NCI-H1694 treated with DMSO at 0.1 percent for 48 hours (cell line): ENCODE measurements at regions not wholly inside any gene's neighbourhood (a gene's known extent, or its start where the extent isn't known, plus 50 kb on each side); places are given as distances from the start of the nearest gene placed in this dataset.
A peak's percentile ranks its signal among the peaks of the same experiment; 100 is the strongest.
"Not testable (repeated sequence)": the region's sequence is repeated elsewhere in the genome, so short reads cannot be mapped to it uniquely, and the experiment has no call there.

Experiments
- DNase-seq: peaks from one replicate; lab custom pipeline; 2025; lab: John Stamatoyannopoulos, UW

DNA sequence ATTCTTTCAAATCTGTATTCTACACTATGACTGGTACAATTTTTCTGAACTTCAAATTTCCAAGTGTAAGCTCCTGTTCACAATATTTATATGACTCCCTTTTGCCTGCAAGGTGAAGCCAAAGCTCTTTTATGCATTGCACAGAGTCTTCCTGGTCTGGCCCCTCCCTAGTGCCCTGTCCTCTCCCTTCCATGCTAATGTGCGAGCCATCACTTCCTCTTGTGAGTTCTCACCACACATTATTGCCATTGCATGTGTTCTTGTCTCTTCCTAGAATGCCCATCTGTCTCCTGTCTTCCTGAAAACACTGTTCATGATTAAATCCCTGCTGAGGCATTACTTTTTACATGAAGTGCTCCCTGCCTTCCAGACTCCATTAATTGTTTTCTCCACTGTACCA, 169.9 kb downstream of the MC4R start:
- no peak for DNase-seq

DNA sequence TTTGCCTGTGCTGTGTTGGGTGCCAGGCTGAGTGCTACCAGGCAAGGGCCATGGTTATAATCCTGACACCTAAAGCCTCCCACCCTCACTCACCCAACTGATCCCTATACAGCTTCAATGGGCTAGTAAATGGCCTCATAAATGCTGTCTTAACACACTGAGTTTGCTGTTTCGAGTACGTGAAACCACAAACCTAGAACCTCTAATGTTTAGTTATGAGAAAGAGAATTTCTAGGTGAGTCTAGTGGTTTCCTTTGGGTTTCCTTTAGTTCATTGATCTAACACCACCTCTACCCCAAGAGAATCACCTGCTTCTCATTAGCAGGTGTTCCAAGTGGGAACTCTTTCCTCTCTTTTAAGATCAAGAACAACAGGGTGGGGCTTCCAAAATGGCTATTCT, 172.0 kb downstream of the MC4R start:
- no peak for DNase-seq

DNA sequence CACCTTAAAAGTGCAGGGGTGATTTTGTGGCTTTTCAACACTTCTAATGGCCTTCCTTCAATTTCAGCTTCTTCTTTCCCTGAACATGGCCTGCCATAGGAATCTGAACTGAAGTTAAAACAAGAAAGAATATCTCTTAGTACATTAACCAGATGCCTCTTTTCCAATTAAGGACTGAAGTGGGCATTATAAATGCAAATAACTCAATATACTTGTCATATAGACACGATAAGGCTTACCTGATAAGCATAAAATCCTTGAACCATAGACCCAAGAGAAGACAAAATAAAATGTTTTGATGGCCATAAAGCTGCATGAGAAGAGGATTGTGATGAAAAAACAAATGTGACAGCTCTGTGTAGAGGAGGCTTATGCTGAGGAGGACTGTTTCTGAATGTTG, 173.1 kb downstream of the MC4R start:
- no peak for DNase-seq

DNA sequence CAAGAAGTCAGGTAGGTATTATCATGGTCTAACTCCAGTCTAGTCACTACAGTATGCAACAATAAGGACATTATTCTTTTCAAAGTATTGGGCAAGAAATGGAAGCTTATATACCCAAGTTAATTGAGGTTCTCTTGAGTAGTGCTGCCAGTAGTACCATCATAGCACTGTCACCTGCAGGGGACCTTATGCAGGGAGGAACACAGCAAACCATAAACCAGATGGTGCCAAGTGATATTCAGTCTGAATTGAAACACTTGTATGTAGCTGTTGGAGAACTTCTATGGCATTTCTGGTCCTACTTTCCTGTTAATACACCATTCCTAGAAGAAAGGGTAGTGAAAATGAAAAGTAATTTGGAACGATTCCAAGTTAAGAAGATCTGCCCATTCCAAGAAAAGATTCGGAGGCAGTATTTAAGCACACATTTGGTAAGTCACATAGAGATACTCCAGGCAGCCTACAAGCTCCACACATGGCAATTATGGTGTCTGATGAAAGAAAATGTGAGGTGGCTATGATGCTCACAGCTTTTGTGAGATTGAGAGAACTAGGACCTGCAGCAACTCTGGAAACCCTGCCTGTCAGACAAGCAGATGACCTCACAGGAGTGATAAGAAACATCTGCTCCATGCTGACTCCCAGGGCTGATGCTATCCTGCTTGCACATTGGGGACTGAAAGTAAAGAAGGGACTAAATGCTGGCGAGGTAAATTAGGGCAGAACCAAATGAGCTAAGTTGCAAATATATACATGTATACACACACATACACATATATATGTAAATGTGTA, 174.7 kb downstream of the MC4R start:
- DNase-seq = peak; percentile 3

DNA sequence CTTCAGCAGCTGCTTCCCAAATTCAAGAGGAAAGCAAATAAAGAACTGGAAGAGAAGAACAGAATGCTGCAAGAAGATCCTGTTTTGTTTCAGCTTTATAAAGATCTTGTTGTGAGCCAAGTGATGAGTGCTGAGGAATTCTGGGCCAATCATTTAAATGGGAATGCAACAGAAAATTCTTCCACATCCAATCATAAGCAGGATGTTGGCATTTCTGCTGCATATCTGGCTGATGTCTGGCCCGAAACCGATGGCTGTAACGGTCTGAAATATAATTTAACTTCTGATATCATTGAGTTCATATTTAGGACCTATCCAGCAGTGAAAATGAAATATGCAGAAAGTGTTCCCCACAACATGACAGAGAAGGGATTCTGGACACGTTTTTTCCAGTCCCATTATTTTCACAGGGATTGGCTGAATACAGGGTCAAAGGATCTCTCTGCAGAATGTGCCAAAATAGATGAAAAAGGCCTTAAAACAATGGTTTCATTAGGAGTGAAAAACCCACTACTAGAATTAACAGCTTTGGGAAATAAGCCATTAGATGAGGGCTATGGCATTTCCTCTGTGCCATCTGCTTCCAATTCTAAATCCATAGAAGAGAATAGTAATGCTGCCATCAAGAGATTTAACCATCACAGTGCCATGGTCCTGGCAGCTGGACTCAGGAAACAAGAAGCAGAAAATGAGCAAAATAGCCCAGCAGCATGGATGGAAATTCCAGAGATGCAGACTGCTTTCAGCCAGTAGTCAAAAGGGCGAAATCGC, 175.6 kb downstream of the MC4R start:
- DNase-seq = no peak

DNA sequence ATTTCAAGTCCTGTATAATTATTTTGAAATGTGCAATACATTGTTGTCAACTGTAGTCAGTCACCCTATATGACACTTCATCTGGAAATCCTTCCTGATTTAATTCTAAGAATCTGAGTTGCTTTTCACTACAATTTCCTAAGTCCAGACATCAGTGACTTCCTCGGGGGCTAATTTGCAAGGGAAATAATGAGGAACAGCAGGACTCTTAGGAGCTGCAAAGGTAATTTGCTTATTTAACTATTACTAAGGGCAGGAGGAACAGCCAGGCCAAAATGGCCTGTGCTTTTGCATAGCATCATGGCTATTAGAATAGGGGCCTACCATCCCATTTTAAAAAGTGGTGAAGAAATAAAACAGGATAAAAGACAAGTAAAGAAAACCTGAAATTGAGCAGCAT, 178.8 kb downstream of the MC4R start:
- DNase-seq = no peak

DNA sequence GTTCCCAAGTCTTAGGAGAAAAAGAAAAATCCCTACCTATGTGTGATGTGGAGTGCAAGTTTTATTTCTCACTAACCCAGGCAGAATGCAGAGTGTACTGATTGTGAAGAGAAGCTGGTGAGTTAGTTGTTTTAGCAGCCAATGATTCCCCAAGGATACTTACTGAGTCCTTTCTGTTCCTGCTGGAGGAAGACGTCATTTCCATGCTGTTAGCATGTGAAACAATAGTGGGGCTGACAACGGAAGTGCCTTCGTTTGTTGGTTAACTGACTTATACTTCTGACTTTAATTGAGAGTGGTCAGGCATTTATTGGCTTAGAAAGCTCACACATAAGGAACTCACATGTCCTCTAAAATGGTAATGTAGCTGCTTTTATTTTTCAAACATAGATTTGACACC, 180.6 kb downstream of the MC4R start:
- DNase-seq = no peak

DNA sequence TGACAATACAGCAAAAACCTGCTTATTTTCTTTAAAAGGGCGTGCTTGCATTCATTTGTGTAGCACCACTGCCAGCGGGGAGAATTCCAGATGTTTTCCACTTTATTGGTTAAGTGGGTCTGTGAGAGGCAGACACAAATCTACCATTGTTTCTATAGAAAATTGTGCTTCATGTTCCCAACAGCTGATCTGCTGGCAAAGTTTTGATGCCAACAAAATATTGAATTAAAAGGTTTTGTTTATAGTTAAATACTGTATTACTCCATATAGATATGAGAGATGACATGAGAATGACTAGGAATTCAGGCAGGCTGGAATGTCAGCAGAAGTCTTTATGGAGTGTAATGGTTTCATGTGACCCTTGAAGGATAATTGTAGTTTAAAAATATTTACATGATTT, 182.7 kb downstream of the MC4R start:
- DNase-seq = no peak

DNA sequence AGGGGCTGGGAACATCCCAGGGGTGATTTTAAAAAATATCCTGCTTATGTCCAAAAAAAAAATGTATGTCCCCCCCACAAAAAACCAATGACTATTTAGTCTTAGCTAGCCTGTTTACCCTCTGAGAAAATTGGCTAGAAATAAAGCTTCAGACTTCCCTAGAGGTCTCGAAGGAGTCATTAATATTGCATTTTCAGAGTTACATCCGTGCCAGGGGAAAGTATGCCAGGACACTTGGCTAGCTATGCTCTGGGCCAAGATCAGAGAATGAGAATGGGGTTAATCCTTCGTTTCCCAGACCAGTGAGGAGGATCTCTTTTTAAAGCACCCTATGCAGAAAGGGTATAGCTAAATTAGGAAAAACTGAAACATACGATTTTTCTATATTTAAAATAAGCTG, 183.6 kb downstream of the MC4R start:
- no peak for DNase-seq

DNA sequence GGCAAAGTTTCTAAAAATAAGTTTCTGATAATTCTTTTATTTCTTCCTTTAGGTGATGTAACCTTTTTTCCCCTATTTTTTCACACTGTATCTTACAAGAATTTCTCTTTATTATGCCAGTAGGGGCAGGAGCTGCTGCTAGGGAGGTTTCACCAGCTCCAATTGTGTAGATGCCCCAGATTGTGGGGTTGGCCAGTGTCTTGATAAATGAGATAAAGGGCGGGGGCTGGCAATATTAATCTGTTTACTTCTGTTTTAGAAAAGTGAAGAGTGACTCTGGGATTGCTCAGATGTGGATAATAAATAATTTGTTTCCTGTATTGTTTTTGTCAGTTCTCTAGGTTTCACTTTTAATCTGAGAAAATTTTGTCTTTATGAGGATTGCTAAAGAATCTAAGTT, 190.4 kb downstream of the MC4R start:
- DNase-seq = no peak

DNA sequence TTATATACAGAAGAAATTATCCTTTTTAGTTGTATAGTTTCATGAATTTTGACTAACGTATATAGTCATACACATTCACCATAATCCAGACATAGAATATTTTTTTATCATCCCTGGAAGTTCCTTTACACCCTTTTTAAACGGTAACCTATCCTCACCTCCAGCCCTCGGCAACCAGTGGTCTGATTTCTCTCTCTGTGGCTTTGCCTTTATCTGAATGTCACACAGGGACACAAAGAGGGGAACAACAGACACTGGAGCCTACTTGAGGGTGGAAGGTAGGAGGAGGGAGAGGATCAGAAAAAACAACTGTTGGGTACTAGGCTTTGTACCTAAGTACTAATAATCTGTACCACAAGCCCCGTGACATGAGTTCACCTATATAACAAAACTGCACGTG, 191.9 kb downstream of the MC4R start:
- DNase-seq = no peak

DNA sequence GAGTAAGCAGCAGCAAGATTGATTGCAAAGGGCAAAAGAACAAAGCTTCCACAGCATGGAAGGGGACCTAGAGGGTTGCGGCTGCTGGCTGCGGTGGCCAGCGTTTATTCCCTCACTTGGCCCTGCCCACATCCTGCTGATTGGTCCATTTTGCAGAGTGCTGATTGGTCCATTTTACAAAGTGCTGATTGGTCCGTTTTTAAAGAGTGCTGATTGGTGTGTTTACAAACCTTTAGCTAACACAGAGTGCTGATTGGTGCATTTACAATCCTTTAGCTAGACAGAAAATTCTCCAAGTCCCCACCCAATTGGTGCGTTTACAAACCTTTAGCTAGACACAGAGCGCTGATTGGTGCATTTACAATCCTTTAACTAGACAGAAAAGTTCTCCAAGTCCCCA, 194.4 kb downstream of the MC4R start:
- DNase-seq = not testable (repeated sequence)

DNA sequence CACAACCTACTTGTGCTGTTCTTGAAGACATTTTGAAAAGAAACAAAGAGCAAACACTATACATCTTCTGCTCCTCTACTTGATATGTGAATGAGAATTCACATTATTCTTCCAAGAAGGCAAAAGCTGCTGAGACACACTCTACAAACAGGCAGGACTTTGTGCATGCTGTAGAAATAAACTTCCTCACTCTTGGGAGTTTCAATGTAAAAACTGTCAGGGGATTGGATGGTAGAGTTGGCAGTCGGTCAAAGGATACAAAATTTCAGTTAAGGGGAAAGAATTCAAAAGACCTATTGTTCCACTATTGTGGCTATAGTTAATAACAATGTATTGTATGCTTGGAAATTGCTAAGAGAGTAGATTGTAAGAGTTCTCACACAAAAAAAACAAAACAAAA, 196.3 kb downstream of the MC4R start:
- DNase-seq = no peak

DNA sequence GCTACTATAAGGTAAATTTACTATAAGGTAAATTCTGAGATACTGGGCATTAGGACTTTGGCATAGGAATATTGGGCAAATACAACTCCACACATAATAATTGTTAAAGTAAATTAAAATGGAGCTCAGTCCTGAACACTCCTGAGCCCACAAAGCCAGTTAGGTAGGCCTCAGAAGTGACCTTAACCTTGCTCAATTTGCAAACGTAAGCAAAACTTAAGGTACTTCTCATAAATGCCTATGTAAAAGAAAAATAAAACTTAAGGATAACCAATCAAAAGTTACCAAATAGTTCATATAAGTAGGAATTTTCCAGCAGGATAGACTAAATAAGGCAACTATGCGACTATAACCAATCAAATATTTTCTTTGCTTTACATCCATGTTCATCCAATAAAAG, 197.7 kb downstream of the MC4R start:
- DNase-seq = no peak

DNA sequence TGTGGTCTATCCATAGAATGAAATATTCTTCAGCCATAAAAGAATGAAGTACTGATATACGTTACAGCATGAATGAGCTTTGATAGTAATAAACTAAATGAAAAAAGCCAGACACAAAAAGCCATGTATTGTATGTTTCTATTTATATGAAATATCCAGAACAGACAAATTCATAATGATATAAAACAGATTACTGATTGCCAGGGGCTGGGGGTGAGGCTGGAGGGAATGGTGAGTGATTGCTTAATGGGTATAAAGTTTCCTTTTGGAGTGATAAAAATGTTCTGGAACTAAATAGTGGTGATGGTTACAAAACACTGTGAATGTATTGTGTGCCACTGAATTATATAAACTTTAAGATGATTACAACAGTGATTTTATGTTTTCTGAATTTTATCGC, 200.5 kb downstream of the MC4R start:
- no peak for DNase-seq

DNA sequence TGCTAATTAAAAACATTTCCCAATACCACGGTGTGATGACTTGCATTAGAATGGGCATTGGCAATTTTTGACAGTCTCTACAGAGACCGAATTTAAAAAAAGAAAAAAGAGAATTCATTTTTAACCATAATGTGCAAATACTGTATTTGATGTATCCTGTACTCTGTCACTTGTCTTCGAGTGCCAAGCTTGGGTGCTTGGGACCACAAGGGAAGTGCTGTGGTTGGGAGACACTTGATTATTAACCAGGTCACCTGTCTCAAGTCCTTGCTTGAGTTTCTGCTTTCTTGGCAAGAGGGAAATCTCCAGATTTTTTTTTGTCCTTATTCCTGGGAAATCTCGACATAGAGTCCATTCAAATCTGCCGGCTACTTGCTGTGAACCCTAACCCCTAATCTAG, 209.0 kb downstream of the MC4R start:
- DNase-seq = no peak

DNA sequence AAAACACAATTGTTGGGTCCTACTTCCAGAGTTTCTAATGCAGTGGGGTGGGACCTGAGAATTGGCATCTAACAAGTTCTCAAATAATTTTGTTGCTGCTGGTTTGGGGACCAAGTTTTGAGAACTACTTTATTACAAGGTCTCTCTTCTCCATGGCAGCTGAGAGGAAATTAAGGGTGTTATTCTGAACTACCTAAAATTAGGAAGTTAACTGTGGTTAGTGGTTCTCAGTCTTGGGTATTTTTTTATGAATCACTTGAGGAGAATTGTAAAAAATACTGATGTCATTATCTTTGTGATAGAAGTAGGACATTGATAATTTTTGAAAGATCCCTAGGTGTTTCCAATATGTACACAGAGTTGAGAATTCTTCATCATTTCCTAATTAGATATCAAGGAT, 210.2 kb downstream of the MC4R start:
- no peak for DNase-seq

DNA sequence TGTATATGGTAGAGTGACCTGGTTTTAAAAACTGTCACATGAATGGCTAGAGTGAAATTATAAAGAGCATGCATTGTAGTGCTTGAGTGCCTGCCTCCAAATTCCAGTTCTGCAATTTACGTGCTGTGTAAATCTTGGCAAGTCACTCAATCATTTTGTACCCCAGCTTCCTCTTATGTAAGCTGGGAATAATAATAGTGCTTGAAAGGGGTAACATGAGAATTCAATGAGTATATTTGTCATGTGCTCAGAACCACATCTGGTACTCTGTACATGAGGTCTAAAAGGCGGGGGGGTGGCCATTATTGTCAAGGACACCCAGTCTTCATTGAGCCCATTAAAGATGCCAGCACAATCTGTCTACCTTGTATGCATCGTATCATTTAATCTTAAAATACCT, 214.8 kb downstream of the MC4R start:
- no peak for DNase-seq

DNA sequence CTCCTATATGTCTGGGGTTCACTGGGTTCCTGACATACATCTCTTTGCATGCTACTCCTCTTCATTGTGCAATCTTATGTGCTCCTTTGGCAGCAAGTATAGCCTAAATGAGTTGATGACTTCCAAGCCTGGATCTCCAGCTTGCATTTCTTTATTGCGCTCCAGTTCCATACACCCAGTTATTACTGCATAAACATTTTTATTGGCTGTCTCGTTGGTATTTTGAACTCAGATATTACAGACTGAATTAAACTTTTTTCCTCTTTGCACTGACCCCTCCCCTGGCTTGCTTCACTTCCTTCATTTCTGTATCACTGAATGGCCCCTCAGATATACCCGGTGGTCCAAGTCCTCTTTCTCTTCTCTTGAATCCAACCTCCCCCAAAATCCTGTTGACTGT, 219.2 kb downstream of the MC4R start:
- no peak for DNase-seq

DNA sequence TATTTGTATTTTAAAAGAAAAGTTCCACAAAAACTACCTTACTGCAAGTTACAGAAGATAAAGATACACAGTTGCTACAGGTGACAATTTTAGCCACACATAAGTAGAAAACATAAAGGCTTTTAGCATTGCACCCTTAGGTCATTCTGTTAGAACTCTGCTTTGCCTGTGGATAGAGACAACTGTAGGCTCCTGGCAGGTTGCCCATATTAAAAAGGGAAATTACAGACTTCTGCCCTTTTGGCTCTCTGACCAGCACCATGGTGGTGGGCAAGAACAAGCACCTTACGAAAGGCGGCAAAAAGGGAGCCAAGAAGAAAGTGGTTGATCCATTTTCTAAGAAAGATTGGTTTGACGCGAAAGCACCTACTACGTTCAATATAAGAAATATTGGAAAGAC, 223.3 kb downstream of the MC4R start:
- DNase-seq = no peak

DNA sequence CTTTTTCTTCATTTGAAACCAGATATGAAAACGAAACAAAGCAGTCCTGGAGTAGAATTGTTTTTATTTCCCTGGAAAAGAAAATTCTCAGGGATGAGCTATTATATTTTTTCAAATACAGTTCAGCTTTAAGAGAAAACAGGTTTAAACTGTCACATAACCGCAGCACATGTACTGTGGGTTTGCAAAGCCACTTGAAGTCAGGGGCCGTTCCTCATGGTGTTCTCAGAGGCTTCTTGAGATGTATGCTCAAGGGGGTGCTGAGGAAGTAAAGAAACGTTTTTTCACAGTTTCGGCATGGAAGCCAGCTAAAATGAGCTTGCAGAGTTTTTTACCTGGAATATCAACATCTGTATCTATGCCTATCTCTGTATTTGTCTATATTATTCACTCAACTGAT, 225.3 kb downstream of the MC4R start:
- no peak for DNase-seq

DNA sequence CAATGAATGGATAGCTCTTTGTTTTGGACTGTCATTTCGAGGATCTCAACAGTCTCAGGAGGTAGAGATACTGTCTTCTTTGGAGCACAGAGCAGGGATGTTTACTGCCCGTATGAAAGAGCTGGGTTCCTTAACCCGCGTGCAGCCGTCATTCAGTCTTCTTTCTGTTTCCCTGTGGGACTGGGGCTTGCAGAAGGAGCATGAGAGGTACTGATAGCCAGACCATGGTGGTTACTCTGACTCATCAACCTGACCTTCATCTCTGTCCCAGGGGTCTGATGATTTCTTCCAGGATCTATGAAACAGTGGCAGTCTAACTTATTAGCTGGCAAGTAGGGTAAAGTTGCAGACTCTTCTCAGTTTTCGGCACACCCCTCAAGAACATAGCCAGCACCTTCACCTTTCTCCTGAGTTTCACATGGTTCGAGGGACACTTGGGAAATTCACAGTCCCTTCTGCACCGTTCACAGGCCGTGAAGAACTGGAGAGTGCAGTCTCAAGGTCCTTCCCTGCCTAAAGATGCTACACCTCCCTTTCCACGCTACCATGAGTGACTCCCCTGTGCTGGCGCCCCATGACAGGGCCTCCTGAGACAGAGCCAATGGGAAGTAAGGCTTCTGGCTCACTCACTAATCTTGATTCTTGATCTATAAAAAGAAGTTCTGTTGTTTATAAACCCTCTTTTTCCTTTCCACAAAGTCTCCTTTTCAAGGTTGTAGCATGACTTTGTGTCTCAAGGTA, 226.2 kb downstream of the MC4R start:
- no peak for DNase-seq

DNA sequence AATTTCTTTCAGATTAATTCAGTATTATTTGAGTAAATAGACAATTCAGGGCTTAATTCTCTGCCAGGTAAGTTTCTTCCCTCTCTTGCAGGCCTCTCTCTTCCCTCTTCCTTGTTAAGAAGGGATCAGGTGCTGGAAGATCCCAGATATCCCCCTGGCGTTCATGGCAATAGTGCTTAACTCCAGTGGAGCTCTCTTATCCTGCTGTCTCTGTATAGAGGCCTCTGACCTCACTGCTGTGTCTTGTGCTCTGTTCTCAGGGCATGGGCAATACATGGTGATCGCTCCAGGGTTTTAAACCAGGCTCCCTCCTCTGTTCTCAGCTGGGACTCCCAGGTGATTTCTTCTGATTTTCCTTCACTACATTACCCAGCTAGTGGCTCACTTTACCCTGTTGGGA, 226.8 kb downstream of the MC4R start:
- no peak for DNase-seq
